H9 (cell line): ENCODE measurements at regions not wholly inside any gene's neighbourhood (a gene's known extent, or its start where the extent isn't known, plus 50 kb on each side); places are given as distances from the start of the nearest gene placed in this dataset.

Experiments used
- DNase-seq: peaks from one replicate; pipeline ENCODE4 v3.0.0-alpha.2; 2017
- H2AFZ ChIP-seq: one replicate; pipeline ENCODE4 v1.6.1; 2013; ENCODE audit warnings: mild to moderate bottlenecking, low read length, control low read depth, moderate library complexity
- H2AK5ac ChIP-seq: 2 replicates; pipeline ENCODE4 v1.6.1; 2013; ENCODE audit warnings: low read length, control low read depth, mixed read lengths; ENCODE audit not compliant: insufficient read length
- H2BK120ac ChIP-seq: one replicate; pipeline ENCODE4 v1.6.1; 2013; ENCODE audit warnings: low read depth, mild to moderate bottlenecking, low read length, control low read depth, inconsistent platforms; ENCODE audit not compliant: poor library complexity, severe bottlenecking
- H2BK12ac ChIP-seq: 2 replicates; pipeline ENCODE4 v1.6.1; 2013; ENCODE audit warnings: low read length, control low read depth, mixed read lengths, low read depth; ENCODE audit not compliant: insufficient read length
- H2BK15ac ChIP-seq: 2 replicates; pipeline ENCODE4 v1.6.1; 2013; ENCODE audit warnings: low read depth, low read length, control low read depth
- H2BK20ac ChIP-seq: one replicate; pipeline ENCODE4 v1.6.1; 2013; ENCODE audit warnings: low read depth, mild to moderate bottlenecking, low read length, control low read depth, inconsistent platforms; ENCODE audit not compliant: poor library complexity, severe bottlenecking
- H2BK5ac ChIP-seq: 2 replicates; pipeline ENCODE4 v1.6.1; 2013; ENCODE audit warnings: low read length, control low read depth, mixed read lengths; ENCODE audit not compliant: insufficient read length
- H3K14ac ChIP-seq: 2 replicates; pipeline ENCODE4 v1.6.1; 2013; ENCODE audit warnings: low read length, control low read depth; ENCODE audit not compliant: insufficient read depth
- H3K18ac ChIP-seq: 2 replicates; pipeline ENCODE4 v1.6.1; 2013; ENCODE audit warnings: low read depth, mild to moderate bottlenecking, mixed read lengths, low read length, control low read depth; ENCODE audit not compliant: insufficient read length
- H3K23ac ChIP-seq: 2 replicates; pipeline ENCODE4 v1.6.1; 2013; ENCODE audit warnings: low read length, control low read depth, mixed read lengths, low read depth; ENCODE audit not compliant: insufficient read length
- H3K23me2 ChIP-seq: 2 replicates; pipeline ENCODE4 v1.6.1; 2013; ENCODE audit warnings: low read depth, mild to moderate bottlenecking, mixed read lengths, low read length, control low read depth; ENCODE audit not compliant: insufficient read length, poor library complexity, severe bottlenecking
- H3K27ac ChIP-seq: 2 replicates; pipeline ENCODE4 v1.5.1; 2013; ENCODE audit warnings: low read length, control low read depth, mixed read lengths, low read depth; ENCODE audit not compliant: insufficient read length
- H3K27me3 ChIP-seq: 2 replicates; pipeline ENCODE4 v1.6.1; 2013; ENCODE audit warnings: low read length, control low read depth, inconsistent platforms; ENCODE audit not compliant: insufficient read depth
- H3K4ac ChIP-seq: 2 replicates; pipeline ENCODE4 v1.6.1; 2013; ENCODE audit warnings: low read depth, mild to moderate bottlenecking, control low read depth, inconsistent platforms, low read length, moderate library complexity
- H3K4me1 ChIP-seq: 2 replicates; pipeline ENCODE4 v1.6.1; 2013; ENCODE audit warnings: low read length, control low read depth, inconsistent platforms; ENCODE audit not compliant: insufficient read depth
- H3K4me2 ChIP-seq: 2 replicates; pipeline ENCODE4 v1.6.1; 2013; ENCODE audit warnings: low read length, control low read depth, mixed read lengths; ENCODE audit not compliant: insufficient read length, insufficient read depth
- H3K56ac ChIP-seq: 2 replicates; pipeline ENCODE4 v1.6.1; 2013; ENCODE audit warnings: low read depth, mild to moderate bottlenecking, mixed read lengths, low read length, control low read depth; ENCODE audit not compliant: insufficient read length
- H3K79me1 ChIP-seq: 2 replicates; pipeline ENCODE4 v1.6.1; 2013; ENCODE audit warnings: low read depth, mild to moderate bottlenecking, moderate library complexity, low read length, control low read depth, inconsistent platforms; ENCODE audit not compliant: insufficient read depth, poor library complexity, severe bottlenecking
- H3K79me2 ChIP-seq: 2 replicates; pipeline ENCODE4 v1.6.1; 2013; ENCODE audit warnings: low read length, control low read depth, inconsistent platforms; ENCODE audit not compliant: insufficient read depth
- H3K9ac ChIP-seq: 2 replicates; pipeline ENCODE4 v1.6.1; 2013; ENCODE audit warnings: low read length, control low read depth, mixed read lengths; ENCODE audit not compliant: insufficient read length; ENCODE audit errors: extremely low read depth
- H3K9me3 ChIP-seq: one replicate; pipeline ENCODE4 v1.6.1; 2013; ENCODE audit warnings: low read depth, low read length, inconsistent platforms; ENCODE audit not compliant: control insufficient read depth
- H3T11ph ChIP-seq: one replicate; pipeline ENCODE4 v1.6.1; 2013; ENCODE audit warnings: mild to moderate bottlenecking, low read length, control low read depth, inconsistent platforms
- H4K20me1 ChIP-seq: one replicate; pipeline ENCODE4 v1.6.1; 2013; ENCODE audit not compliant: control insufficient read depth, insufficient read length, insufficient read depth
- H4K5ac ChIP-seq: 2 replicates; pipeline ENCODE4 v1.6.1; 2013; ENCODE audit warnings: low read depth, mild to moderate bottlenecking, mixed read lengths, low read length, control low read depth; ENCODE audit not compliant: insufficient read length
- H4K8ac ChIP-seq: replicated peaks from 2 replicates; pipeline ENCODE4 v1.6.1; 2013; ENCODE audit warnings: low read length, control low read depth, mixed read lengths, low read depth; ENCODE audit not compliant: insufficient read length
- H4K91ac ChIP-seq: 2 replicates; pipeline ENCODE4 v1.6.1; 2013; ENCODE audit warnings: low read depth, mild to moderate bottlenecking, moderate library complexity, mixed read lengths, low read length, control low read depth; ENCODE audit not compliant: insufficient read length
- H3K27ac Mint-ChIP-seq, 3 experiments: 2 replicates in 2 of 3; 3 replicates in 1 of 3; pipeline ENCODE4 v1.8.0; 2020 to 2021; ENCODE audit warnings: mixed read lengths in 3 of 3, mild to moderate bottlenecking in 1 of 3, moderate library complexity in 1 of 3
- H3K27me3 Mint-ChIP-seq: 2 replicates; pipeline ENCODE4 v1.8.0; 2021; ENCODE audit warnings: low read depth, mild to moderate bottlenecking, moderate library complexity, mixed read lengths
- H3K36me3 Mint-ChIP-seq, 3 experiments: 2 replicates in 2 of 3; 3 replicates in 1 of 3; pipeline ENCODE4 v1.8.0; 2020 to 2021; ENCODE audit warnings: low read depth in 3 of 3, mixed read lengths in 3 of 3; ENCODE audit not compliant: insufficient read depth in 1 of 3
- H3K4me1 Mint-ChIP-seq, 2 experiments: 2 replicates each; pipeline ENCODE4 v1.8.0; 2020; ENCODE audit warnings: mixed read lengths in 2 of 2
- H3K4me3 Mint-ChIP-seq, 2 experiments: 2 replicates in 1 of 2; 3 replicates in 1 of 2; pipeline ENCODE4 v1.8.0; 2020 to 2021; ENCODE audit warnings: mild to moderate bottlenecking in 2 of 2, mixed read lengths in 2 of 2, moderate library complexity in 1 of 2
- H3K9me3 Mint-ChIP-seq, 2 experiments: 2 replicates in 1 of 2; 3 replicates in 1 of 2; pipeline ENCODE4 v1.8.0; 2020; ENCODE audit warnings: mild to moderate bottlenecking in 2 of 2, mixed read lengths in 2 of 2, moderate library complexity in 1 of 2
- CTCF ChIP-seq: fragments of 200-600 bp; sonication (generic); conservative IDR thresholded peaks from 3 replicates; pipeline ENCODE4 v1.8.0; 2021; ENCODE audit warnings: antibody characterized with exemption, mild to moderate bottlenecking

DNA sequence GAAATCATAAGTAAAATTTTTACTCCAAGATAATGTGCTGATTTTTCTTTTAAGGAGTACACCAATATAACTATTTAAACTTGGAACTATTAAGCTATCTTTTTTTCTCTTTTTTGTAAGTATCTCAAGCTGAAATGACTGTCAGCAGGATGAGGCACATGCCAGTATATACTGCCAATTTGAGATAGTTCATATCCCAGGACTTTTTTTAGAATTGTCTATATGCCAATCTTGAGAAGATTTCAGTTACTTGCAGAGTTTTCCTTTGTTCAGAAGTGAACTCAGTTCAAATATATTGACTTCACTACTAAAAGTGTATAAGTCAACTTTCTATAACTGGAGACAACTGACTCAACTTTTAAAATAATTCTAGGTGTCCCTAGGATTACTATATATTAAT is 181.7 kb upstream of the ZNF717 start:
- Histone ChIP-seq H4K5ac (no peak overlapping the region), H3K27me3 (no peaks in the 10 kb centered on the region), H3K79me1 (no peaks in the 10 kb centered on the region), H3K4ac (no peak overlapping the region), H2AK5ac (no peak overlapping the region), H2AFZ (no peak overlapping the region), H3K56ac (no peak overlapping the region), H3K23ac (no peak overlapping the region), H3K9me3 (no peaks in the 10 kb centered on the region), H2BK15ac (no peak overlapping the region), H3K79me2 (no peaks in the 10 kb centered on the region), H3K4me2 (no peak overlapping the region), H4K20me1 (no peaks in the 10 kb centered on the region), H3K14ac (no peak overlapping the region), H2BK12ac (no peak overlapping the region), H3T11ph (no peak overlapping the region), H2BK20ac (no peak overlapping the region), H3K27ac (no peak overlapping the region), H3K23me2 (no peaks in the 10 kb centered on the region), H2BK120ac (no peak overlapping the region), H4K8ac (no peak overlapping the region), H4K91ac (no peak overlapping the region), H3K9ac (no peak overlapping the region), H3K4me1 (no peaks in the 10 kb centered on the region), H3K18ac (no peak overlapping the region), H2BK5ac (no peak overlapping the region)
- Mint-ChIP-seq H3K36me3 (peaks cover 5 to 10% (median 6%) of the 10 kb centered on the region in 3 experiments), H3K27me3 (no peaks in the 10 kb centered on the region), H3K4me1 (no peaks in the 10 kb centered on the region), H3K27ac (no peak overlapping the region), H3K9me3 (peaks cover 8 to 13% of the 10 kb centered on the region in 2 experiments), H3K4me3 (no peak overlapping the region)
- DNase-seq: no peak
- no peak for TF ChIP-seq CTCF
